SK-N-SH (cell line): ENCODE measurements at regions not wholly inside any gene's neighbourhood (a gene's known extent, or its start where the extent isn't known, plus 50 kb on each side); places are given as distances from the start of the nearest gene placed in this dataset.

Experiments used
- CTCF ChIA-PET: fragments of 300-600, 350-600 bp; formaldehyde crosslinking; extraction: SDS; loops from one replicate; lab custom pipeline; 2021; lab: Yijun Ruan, JAX
- POLR2A ChIA-PET: fragments of 350-600 bp; sonication (Branson Sonifier 250); formaldehyde crosslinking; extraction: SDS; loops from one replicate; lab custom pipeline; 2020; ENCODE audit warnings: antibody characterized with exemption, inconsistent platforms; lab: Yijun Ruan, JAX
- DNase-seq: peaks from one replicate; pipeline ENCODE4 v3.0.0; 2012
- H2AFZ ChIP-seq: fragments of 200-600 bp; sonication (generic); 2 replicates; pipeline ENCODE4 v1.8.1; 2016; ENCODE audit warnings: antibody characterized with exemption, mild to moderate bottlenecking, low read depth
- H3F3A ChIP-seq: fragments of 200-600 bp; sonication (generic); replicated peaks from 2 replicates; pipeline ENCODE3; 2016; ENCODE audit warnings: antibody characterized with exemption, mild to moderate bottlenecking; ENCODE audit not compliant: insufficient read depth
- H3K27ac ChIP-seq, 2 experiments: fragments of 200-500 bp in 1 of 2; fragments of 200-600 bp in 1 of 2; sonication (Bioruptor generic) in 1 of 2; sonication (generic), shearing (Covaris generic) in 1 of 2; 2 replicates each; pipeline versions ENCODE4 v1.5.1 to v1.6.1; 2014 to 2016; ENCODE audit warnings: low read depth in 2 of 2, inconsistent platforms in 1 of 2, low read length in 1 of 2, mild to moderate bottlenecking in 1 of 2, mixed read lengths in 1 of 2
- H3K27me3 ChIP-seq: fragments of 200-600 bp; sonication (generic), shearing (Covaris generic); 2 replicates; pipeline ENCODE4 v1.6.1; 2016; ENCODE audit warnings: mixed run types; ENCODE audit not compliant: insufficient read depth
- H3K36me3 ChIP-seq, 2 experiments: fragments of 200-500 bp in 1 of 2; fragments of 200-600 bp in 1 of 2; sonication (Bioruptor generic) in 1 of 2; sonication (generic) in 1 of 2; replicated peaks in 1 of 2; 2 replicates each; pipeline versions ENCODE3 to v1.5.1; 2014 to 2016; ENCODE audit warnings: low read length in 1 of 2, mild to moderate bottlenecking in 1 of 2; ENCODE audit not compliant: insufficient read depth in 2 of 2, control insufficient read depth in 1 of 2
- H3K4me1 ChIP-seq, 2 experiments: fragments of 200-500 bp in 1 of 2; fragments of 200-600 bp in 1 of 2; sonication (Bioruptor generic) in 1 of 2; sonication (generic), shearing (Covaris generic) in 1 of 2; 2 replicates each; pipeline versions ENCODE4 v1.5.1 to v1.6.1; 2014 to 2016; ENCODE audit warnings: low read depth in 1 of 2, low read length in 1 of 2, mixed run types in 1 of 2; ENCODE audit not compliant: insufficient read depth in 2 of 2, control insufficient read depth in 1 of 2
- H3K4me2 ChIP-seq: fragments of 200-600 bp; sonication (generic), shearing (Covaris generic); 2 replicates; pipeline ENCODE4 v1.6.1; 2017; ENCODE audit warnings: mixed run types
- H3K4me3 ChIP-seq, 2 experiments: fragments of 200-500 bp in 1 of 2; fragments of 200-600 bp in 1 of 2; sonication (Bioruptor generic) in 1 of 2; sonication (generic), shearing (Covaris generic) in 1 of 2; 2 replicates each; pipeline versions ENCODE4 v1.5.1 to v1.8.1; 2014 to 2016; ENCODE audit warnings: low read depth in 2 of 2, inconsistent platforms in 1 of 2, low read length in 1 of 2, mild to moderate bottlenecking in 1 of 2, mixed read lengths in 1 of 2, moderate library complexity in 1 of 2
- H3K79me2 ChIP-seq: fragments of 200-600 bp; sonication (generic); 2 replicates; pipeline ENCODE4 v1.8.1; 2017; ENCODE audit warnings: mild to moderate bottlenecking; ENCODE audit not compliant: insufficient read depth
- H3K9ac ChIP-seq: fragments of 200-600 bp; sonication (generic); 2 replicates; pipeline ENCODE4 v1.6.1; 2017; ENCODE audit warnings: mixed run types
- H3K9me2 ChIP-seq: fragments of 200-600 bp; sonication (generic); 2 replicates; pipeline ENCODE4 v1.6.1; 2017; ENCODE audit warnings: mixed run types
- H3K9me3 ChIP-seq: fragments of 200-600 bp; sonication (generic); 2 replicates; pipeline ENCODE4 v1.6.1; 2017; ENCODE audit warnings: mixed run types, mild to moderate bottlenecking, moderate library complexity
- H4K20me1 ChIP-seq: fragments of 200-600 bp; sonication (generic); 2 replicates; pipeline ENCODE4 v1.6.1; 2017; ENCODE audit warnings: mild to moderate bottlenecking, mixed run types; ENCODE audit not compliant: insufficient read depth
- EP300 ChIP-seq, 2 experiments: IDR thresholded peaks; 2 replicates each; pipeline versions ENCODE4 v1.4.0 to v1.6.1; 2012; ENCODE audit warnings: borderline replicate concordance in 1 of 2, low read depth in 1 of 2, low read length in 1 of 2
- EZH2phosphoT487 ChIP-seq: fragments of 200-600 bp; sonication (generic); IDR thresholded peaks from 2 replicates; pipeline ENCODE4 v1.6.1; 2017; ENCODE audit warnings: low read depth, mixed run types, mild to moderate bottlenecking, antibody characterized with exemption, moderate library complexity, borderline replicate concordance
- GABPA ChIP-seq: IDR thresholded peaks from 2 replicates; pipeline ENCODE4 v1.4.0; 2012; ENCODE audit warnings: low read depth, mild to moderate bottlenecking
- IRF3 ChIP-seq: fragments of 150-350 bp; IDR thresholded peaks from 2 replicates; pipeline ENCODE4 v1.6.1; 2016; ENCODE audit warnings: mild to moderate bottlenecking, low read depth, low read length
- MAX ChIP-seq: IDR thresholded peaks from 2 replicates; pipeline ENCODE4 v1.4.0; 2012; ENCODE audit warnings: low read depth
- MEF2A ChIP-seq: IDR thresholded peaks from 2 replicates; pipeline ENCODE4 v1.4.0; 2012; ENCODE audit warnings: low read depth, borderline replicate concordance
- RAD21 ChIP-seq: IDR thresholded peaks from 2 replicates; pipeline ENCODE4 v1.6.1; 2012; ENCODE audit warnings: mild to moderate bottlenecking, low read length
- SMC3 ChIP-seq: IDR thresholded peaks from 2 replicates; pipeline ENCODE4 v1.6.1; 2012; ENCODE audit warnings: low read depth, low read length, improper control_type of control experiment
- TCF12 ChIP-seq: IDR thresholded peaks from 2 replicates; pipeline ENCODE4 v1.4.0; 2012
- TEAD4 ChIP-seq: IDR thresholded peaks from 2 replicates; pipeline ENCODE4 v1.4.0; 2012; ENCODE audit warnings: mild to moderate bottlenecking, borderline replicate concordance; ENCODE audit not compliant: insufficient read depth
- USF1 ChIP-seq: IDR thresholded peaks from 2 replicates; pipeline ENCODE4 v1.4.0; 2012; ENCODE audit warnings: low read depth, borderline replicate concordance
- WGBS: methylation state at CpG from one replicate; pipeline ENCODE4 v1.1.6; 2017; ENCODE audit warnings: low lambda C conversion rate; 5-methylcytosine and 5-hydroxymethylcytosine counted together
- TF ChIP-seq, protein P1 (sequence below): fragments of 200-600 bp; sonication (generic); IDR thresholded peaks from 2 replicates; pipeline ENCODE4 v1.6.1; 2017; ENCODE audit warnings: antibody characterized with exemption, mild to moderate bottlenecking, moderate library complexity
- TF ChIP-seq, protein P2 (sequence below): IDR thresholded peaks from 2 replicates; pipeline ENCODE4 v1.4.0; 2012; ENCODE audit warnings: low read depth, borderline replicate concordance

GRCh38 chr4:104899863-104900262, 246.8 kb upstream of the TET2 start:
- Histone ChIP-seq H4K20me1 (no peaks in the 10 kb centered on the region), H3K4me1 (peaks cover 0 to 3% of the 10 kb centered on the region in 2 experiments; a peak in 1 of 4 replicates), H3K4me2 (no peak overlapping the region), H2AFZ (no peak overlapping the region), H3K9me3 (no peaks in the 10 kb centered on the region), H3K36me3 (no peaks in the 10 kb centered on the region), H3K79me2 (no peaks in the 10 kb centered on the region), H3K27me3 (no peaks in the 10 kb centered on the region), H3F3A (no peaks in the 10 kb centered on the region), H3K4me3 (no peak overlapping the region), H3K9ac (no peak overlapping the region), H3K27ac (no peak overlapping the region), H3K9me2 (no peaks in the 10 kb centered on the region)
- ChIA-PET CTCF (no interaction called here), POLR2A (no interaction called here)
- 56% methylated on average over 4 of the region's 4 CpGs for WGBS
- DNase-seq: no peak
- TF ChIP-seq EZH2phosphoT487: no peak
- no peak for TF ChIP-seq TEAD4
- TF ChIP-seq USF1: no peak
- no peak for TF ChIP-seq MEF2A
- no peak for TF ChIP-seq TCF12
- no peak for TF ChIP-seq EP300 (IDR thresholded peaks at IDR 0.05; ENCODE audit: borderline replicate concordance in 1 of 2, low read depth in 1 of 2, low read length in 1 of 2)
- TF ChIP-seq, protein P1, sequence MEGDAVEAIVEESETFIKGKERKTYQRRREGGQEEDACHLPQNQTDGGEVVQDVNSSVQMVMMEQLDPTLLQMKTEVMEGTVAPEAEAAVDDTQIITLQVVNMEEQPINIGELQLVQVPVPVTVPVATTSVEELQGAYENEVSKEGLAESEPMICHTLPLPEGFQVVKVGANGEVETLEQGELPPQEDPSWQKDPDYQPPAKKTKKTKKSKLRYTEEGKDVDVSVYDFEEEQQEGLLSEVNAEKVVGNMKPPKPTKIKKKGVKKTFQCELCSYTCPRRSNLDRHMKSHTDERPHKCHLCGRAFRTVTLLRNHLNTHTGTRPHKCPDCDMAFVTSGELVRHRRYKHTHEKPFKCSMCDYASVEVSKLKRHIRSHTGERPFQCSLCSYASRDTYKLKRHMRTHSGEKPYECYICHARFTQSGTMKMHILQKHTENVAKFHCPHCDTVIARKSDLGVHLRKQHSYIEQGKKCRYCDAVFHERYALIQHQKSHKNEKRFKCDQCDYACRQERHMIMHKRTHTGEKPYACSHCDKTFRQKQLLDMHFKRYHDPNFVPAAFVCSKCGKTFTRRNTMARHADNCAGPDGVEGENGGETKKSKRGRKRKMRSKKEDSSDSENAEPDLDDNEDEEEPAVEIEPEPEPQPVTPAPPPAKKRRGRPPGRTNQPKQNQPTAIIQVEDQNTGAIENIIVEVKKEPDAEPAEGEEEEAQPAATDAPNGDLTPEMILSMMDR: no peak
- TF ChIP-seq IRF3: no peak
- no peak for TF ChIP-seq GABPA
- TF ChIP-seq MAX: no peak
- no peak for TF ChIP-seq SMC3
- TF ChIP-seq, protein P2, sequence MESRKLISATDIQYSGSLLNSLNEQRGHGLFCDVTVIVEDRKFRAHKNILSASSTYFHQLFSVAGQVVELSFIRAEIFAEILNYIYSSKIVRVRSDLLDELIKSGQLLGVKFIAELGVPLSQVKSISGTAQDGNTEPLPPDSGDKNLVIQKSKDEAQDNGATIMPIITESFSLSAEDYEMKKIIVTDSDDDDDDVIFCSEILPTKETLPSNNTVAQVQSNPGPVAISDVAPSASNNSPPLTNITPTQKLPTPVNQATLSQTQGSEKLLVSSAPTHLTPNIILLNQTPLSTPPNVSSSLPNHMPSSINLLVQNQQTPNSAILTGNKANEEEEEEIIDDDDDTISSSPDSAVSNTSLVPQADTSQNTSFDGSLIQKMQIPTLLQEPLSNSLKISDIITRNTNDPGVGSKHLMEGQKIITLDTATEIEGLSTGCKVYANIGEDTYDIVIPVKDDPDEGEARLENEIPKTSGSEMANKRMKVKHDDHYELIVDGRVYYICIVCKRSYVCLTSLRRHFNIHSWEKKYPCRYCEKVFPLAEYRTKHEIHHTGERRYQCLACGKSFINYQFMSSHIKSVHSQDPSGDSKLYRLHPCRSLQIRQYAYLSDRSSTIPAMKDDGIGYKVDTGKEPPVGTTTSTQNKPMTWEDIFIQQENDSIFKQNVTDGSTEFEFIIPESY: no peak
- TF ChIP-seq RAD21: no peak
